Right lobe of liver (tissue), 4 donors: ENCODE measurements at regions not wholly inside any gene's neighbourhood (a gene's known extent, or its start where the extent isn't known, plus 50 kb on each side); places are given as distances from the start of the nearest gene placed in this dataset.

ENCODE experiments used
- CTCF ChIP-seq, 4 donors: fragments of 200-600 bp in 3 of 4; fragments of 450-650 bp in 1 of 4; IDR thresholded peaks; one replicate each; pipeline versions ENCODE4 v1.5.1 to v1.8.0; 2016 to 2022; ENCODE audit warnings: antibody characterized with exemption in 4 of 4, mild to moderate bottlenecking in 2 of 4
- POLR2A ChIP-seq: fragments of 450-650 bp; IDR thresholded peaks from one replicate; pipeline ENCODE4 v1.6.1; 2017; ENCODE audit warnings: antibody characterized with exemption, mild to moderate bottlenecking
- donor health status: DM: no; HTN: no; CAD: no.
- donor health status: DM: no; HTN: no; CAD: no.
- donor health status: DM: no; HTN: yes; CAD: no.

GRCh38 chr2:59223742-59224141 lies 982.6 kb upstream of the FANCL start:
- TF ChIP-seq CTCF (IDR thresholded peaks at IDR 0.05): no peak
- no peak for TF ChIP-seq POLR2A
